Left colon (tissue), 2 donors: ENCODE measurements at regions not wholly inside any gene's neighbourhood (a gene's known extent, or its start where the extent isn't known, plus 50 kb on each side); places are given as distances from the start of the nearest gene placed in this dataset.
A peak's percentile ranks its signal among the peaks of the same experiment; 100 is the strongest.
"Not testable (repeated sequence)": the region's sequence is repeated elsewhere in the genome, so short reads cannot be mapped to it uniquely, and the experiment has no call there.

Experiments used
- ATAC-seq: fragments of 200-7000 bp; cut with Tn5 transposase; one replicate; pipeline ENCODE4 v1.9.1; 2020; ENCODE audit warnings: mild to moderate bottlenecking, moderate library complexity
- DNase-seq, 2 donors: peaks; one replicate each; pipeline ENCODE4 v3.0.0-alpha.2; 2020
- intact Hi-C, 2 donors: fragments of 100-400 bp; cut with DNase I in 1 of 2; cut with micrococcal nuclease in 1 of 2; formaldehyde crosslinking; loops; one replicate each; pipeline versions ENCODE4 v1.11.2 to v1.14.0; 2022; cut with DNase I, micrococcal nuclease
- donor health status: DM: no; HTN: no; CAD: no.
- donor health status: DM: yes; HTN: yes; CAD: no.

- DNase-seq (no peak), ATAC-seq (no peak)
- intact Hi-C loops, result no loop called here
These were observed 448.4 kb upstream of the SEL1L start for GRCh38 chr14:81982046-81982445.

GRCh38 chr14:81986005-81986404 is 452.4 kb upstream of the SEL1L start:
- DNase-seq, result no peak
- intact Hi-C loops, result no loop called here
- ATAC-seq, result no peak

- DNase-seq (no peak), ATAC-seq (no peak)
- intact Hi-C loops, result no loop called here
These were observed 455.6 kb upstream of the SEL1L start for GRCh38 chr14:81989211-81989610.

GRCh38 chr14:81990312-81990761 is 456.7 kb upstream of the SEL1L start:
- ATAC-seq, result no peak
- intact Hi-C loops, result no loop called here
- DNase-seq, result peak in 1 of 2 donors; percentile 16

- intact Hi-C loops, result no loop called here
These were observed 458.3 kb upstream of the SEL1L start for GRCh38 chr14:81991998-81992397.

GRCh38 chr14:81993432-81993831 is 459.8 kb upstream of the SEL1L start:
- no peak for ATAC-seq
- intact Hi-C loops, result no loop called here
- no peak for DNase-seq

More at GRCh38 chr14:81991998-81992397, 458.3 kb upstream of the SEL1L start:
- ATAC-seq (no peak), DNase-seq (no peak)

GRCh38 chr14:82003426-82003825 is 469.8 kb upstream of the SEL1L start:
- ATAC-seq, result no peak
- intact Hi-C loops, result no loop called here
- DNase-seq, result no peak

GRCh38 chr14:82009076-82009475 is 475.4 kb upstream of the SEL1L start:
- DNase-seq, result no peak
- intact Hi-C loops, result no loop called here
- ATAC-seq, result no peak

- peak; percentile 72 for ATAC-seq
- DNase-seq, result no peak
- intact Hi-C loops, result no loop called here
These were observed 476.3 kb upstream of the SEL1L start for GRCh38 chr14:82009993-82010392.

- ATAC-seq, result no peak
- intact Hi-C loops, result no loop called here
- DNase-seq, result no peak
These were observed 477.8 kb upstream of the SEL1L start for GRCh38 chr14:82011460-82011859.

- DNase-seq (no peak), ATAC-seq (no peak)
- intact Hi-C loops, result no loop called here
These were observed 495.4 kb upstream of the SEL1L start for GRCh38 chr14:82029038-82029437.

GRCh38 chr14:82035397-82035796 is 501.7 kb upstream of the SEL1L start:
- ATAC-seq, result no peak
- intact Hi-C loops, result no loop called here
- DNase-seq, result no peak

GRCh38 chr14:82038066-82038465 is 504.4 kb upstream of the SEL1L start:
- ATAC-seq, intact Hi-C loops, DNase-seq: not testable (repeated sequence)

- ATAC-seq (no peak), DNase-seq (no peak)
- intact Hi-C loops, result no loop called here
These were observed 511.7 kb upstream of the SEL1L start for GRCh38 chr14:82045339-82045738.

GRCh38 chr14:82046512-82047226 is 513.0 kb upstream of the SEL1L start:
- ATAC-seq (no peak), DNase-seq (no peak)
- intact Hi-C loops, result no loop called here

GRCh38 chr14:82047777-82048470 is 514.3 kb upstream of the SEL1L start:
- no peak for ATAC-seq
- DNase-seq, result no peak
- intact Hi-C loops, result no loop called here

- DNase-seq, result no peak
- no peak for ATAC-seq
- intact Hi-C loops, result no loop called here
These were observed 519.1 kb upstream of the SEL1L start for GRCh38 chr14:82052778-82053177.

- intact Hi-C loops, result no loop called here
- ATAC-seq (no peak), DNase-seq (no peak)
These were observed 522.0 kb upstream of the SEL1L start for GRCh38 chr14:82055515-82056115.

- intact Hi-C loops, result no loop called here
- DNase-seq, result no peak
- no peak for ATAC-seq
These were observed 526.6 kb upstream of the SEL1L start for GRCh38 chr14:82060219-82060618.

GRCh38 chr14:82067221-82067875 is 533.7 kb upstream of the SEL1L start:
- intact Hi-C loops, result no loop called here
- DNase-seq (no peak), ATAC-seq (no peak)
